HepG2 (cell line): ENCODE measurements at regions not wholly inside any gene's neighbourhood (a gene's known extent, or its start where the extent isn't known, plus 50 kb on each side); places are given as distances from the start of the nearest gene placed in this dataset.

Experiments used
- ATAC-seq: fragments of 200-7000 bp; cut with Tn5 transposase; 3 replicates; pipeline ENCODE4 v1.9.1; 2020; ENCODE audit warnings: mild to moderate bottlenecking, moderate library complexity
- BruUV-seq: library from RNA; stranded (reverse); fragments of 400-500 nt; replicated peaks from 2 replicates; lab custom pipeline; 2021; lab: Mats Ljungman, UMichigan
- CTCF ChIA-PET: fragments of 300-600 bp; formaldehyde crosslinking; extraction: SDS; loops from one replicate; lab custom pipeline; 2021; ENCODE audit warnings: low total read pairs, inconsistent platforms, low intra/inter-chr PET ratio; lab: Yijun Ruan, JAX
- POLR2A ChIA-PET: fragments of 350-600 bp; sonication (Branson Sonifier 250); formaldehyde crosslinking; loops from one replicate; lab custom pipeline; 2020; ENCODE audit warnings: antibody characterized with exemption, inconsistent platforms; lab: Yijun Ruan, JAX
- DNase-seq: peaks from one replicate; pipeline ENCODE4 v3.0.0-alpha.2; 2015; ENCODE audit warnings: low spot score
- FAIRE-seq: peaks from 3 replicates; lab custom pipeline; 2011; peaks lifted over from hg19 to GRCh38; lab: Jason Lieb, UNC
- H2AFZ ChIP-seq: one replicate; pipeline ENCODE4 v1.6.1; 2011; ENCODE audit warnings: low read length, inconsistent platforms
- H3K27ac ChIP-seq: fragments of 300-600 bp; 3 replicates; pipeline ENCODE4 v1.8.0; 2011; ENCODE audit warnings: mixed run types, mild to moderate bottlenecking, mixed read lengths, low read length, inconsistent platforms; ENCODE audit not compliant: insufficient read depth; ENCODE audit errors: extremely low read length
- H3K27me3 ChIP-seq, 2 experiments: fragments of 200-600 bp in 1 of 2; 2 replicates in 1 of 2; 3 replicates in 1 of 2; pipeline versions ENCODE4 v1.6.0 to v1.8.0; 2011; ENCODE audit warnings: low read length in 2 of 2, mild to moderate bottlenecking in 2 of 2, moderate library complexity in 2 of 2, inconsistent platforms in 1 of 2; ENCODE audit not compliant: insufficient read depth in 2 of 2, control insufficient read depth in 1 of 2
- H3K36me3 ChIP-seq, 2 experiments: fragments of 200-600 bp in 1 of 2; replicated peaks in 1 of 2; 2 replicates in 1 of 2; 3 replicates in 1 of 2; pipeline versions ENCODE4 v1.5.1 to v1.8.0; 2011; ENCODE audit warnings: low read length in 2 of 2, inconsistent platforms in 1 of 2; ENCODE audit not compliant: insufficient read depth in 2 of 2, control insufficient read depth in 1 of 2
- H3K4me1 ChIP-seq: 2 replicates; pipeline ENCODE4 v1.5.1; 2012; ENCODE audit warnings: low read length, inconsistent platforms; ENCODE audit not compliant: insufficient read depth
- H3K4me2 ChIP-seq: 2 replicates; pipeline ENCODE4 v1.6.0; 2011; ENCODE audit warnings: low read depth, low read length, inconsistent platforms
- H3K4me3 ChIP-seq, 3 experiments: fragments of 200-600 bp in 1 of 3; sonication (generic), shearing (Covaris generic) in 1 of 3; replicated peaks in 1 of 3; 2 replicates each; pipeline ENCODE4 v1.5.1; 2011 to 2016; ENCODE audit warnings: low read length in 3 of 3, inconsistent platforms in 2 of 3, low read depth in 2 of 3, mild to moderate bottlenecking in 2 of 3, control low read depth in 1 of 3, mixed read lengths in 1 of 3; ENCODE audit not compliant: insufficient read depth in 1 of 3
- H3K79me2 ChIP-seq: one replicate; pipeline ENCODE4 v1.6.1; 2011; ENCODE audit warnings: low read length, inconsistent platforms; ENCODE audit not compliant: insufficient read depth
- H3K9ac ChIP-seq: 2 replicates; pipeline ENCODE4 v1.6.0; 2011; ENCODE audit warnings: mild to moderate bottlenecking, low read depth, low read length, inconsistent platforms; ENCODE audit not compliant: insufficient read depth
- H3K9me3 ChIP-seq: 2 replicates; pipeline ENCODE4 v1.5.1; 2012; ENCODE audit warnings: mild to moderate bottlenecking, low read length
- H4K20me1 ChIP-seq: 2 replicates; pipeline ENCODE4 v1.6.0; 2011; ENCODE audit warnings: inconsistent platforms, mild to moderate bottlenecking, low read length, moderate library complexity; ENCODE audit not compliant: insufficient read depth
- EEA1 ChIP-seq: sonication (generic); formaldehyde crosslinking; IDR thresholded peaks from 2 replicates; pipeline ENCODE4 v1.5.1; 2020; ENCODE audit warnings: mild to moderate bottlenecking, missing genetic modification reagents, borderline replicate concordance
- GMEB1 ChIP-seq: sonication (generic); formaldehyde crosslinking; IDR thresholded peaks from 2 replicates; pipeline ENCODE4 v1.5.1; 2020; ENCODE audit warnings: missing genetic modification reagents, mild to moderate bottlenecking, borderline replicate concordance
- MED13 ChIP-seq: sonication (generic); formaldehyde crosslinking; IDR thresholded peaks from 2 replicates; pipeline ENCODE4 v1.5.0; 2020; ENCODE audit warnings: missing genetic modification reagents
- MIER3 ChIP-seq: IDR thresholded peaks from 2 replicates; pipeline ENCODE4 v1.6.1; 2016; ENCODE audit warnings: missing compliant biosample characterization, borderline replicate concordance
- MLX ChIP-seq: IDR thresholded peaks from 2 replicates; pipeline ENCODE4 v1.6.1; 2016
- PAXIP1 ChIP-seq: sonication (generic); formaldehyde crosslinking; conservative IDR thresholded peaks from 2 replicates; pipeline ENCODE4 v1.4.0; 2020; ENCODE audit warnings: mild to moderate bottlenecking, missing genetic modification reagents, moderate library complexity
- ZBTB44 ChIP-seq: sonication (generic); formaldehyde crosslinking; IDR thresholded peaks from 2 replicates; pipeline ENCODE4 v1.4.0; 2020; ENCODE audit warnings: missing genetic modification reagents
- ZBTB46 ChIP-seq: sonication (generic); formaldehyde crosslinking; IDR thresholded peaks from 2 replicates; pipeline ENCODE4 v1.4.0; 2020; ENCODE audit warnings: mild to moderate bottlenecking, missing genetic modification reagents, borderline replicate concordance
- ZNF557 ChIP-seq: sonication (generic); formaldehyde crosslinking; IDR thresholded peaks from 2 replicates; pipeline ENCODE4 v1.4.0; 2020; ENCODE audit warnings: missing genetic modification reagents
- ZNF577 ChIP-seq: sonication (generic); formaldehyde crosslinking; IDR thresholded peaks from 2 replicates; pipeline ENCODE4 v1.4.0; 2020; ENCODE audit warnings: mild to moderate bottlenecking, low read depth, missing genetic modification reagents, borderline replicate concordance
- ZNF615 ChIP-seq: sonication (generic); formaldehyde crosslinking; IDR thresholded peaks from 2 replicates; pipeline ENCODE4 v1.5.0; 2020; ENCODE audit warnings: mild to moderate bottlenecking, missing genetic modification reagents, borderline replicate concordance
- ZNF839 ChIP-seq: sonication (generic); formaldehyde crosslinking; IDR thresholded peaks from 2 replicates; pipeline ENCODE4 v1.4.0; 2020; ENCODE audit warnings: missing genetic modification reagents, mild to moderate bottlenecking, borderline replicate concordance
- ZSCAN30 ChIP-seq: sonication (generic); formaldehyde crosslinking; IDR thresholded peaks from 2 replicates; pipeline ENCODE4 v1.5.0; 2020; ENCODE audit warnings: mild to moderate bottlenecking, missing genetic modification reagents
- WGBS: methylation state at CpG from one replicate; pipeline ENCODE4 v1.1.6; 2017; ENCODE audit warnings: low lambda C conversion rate; 5-methylcytosine and 5-hydroxymethylcytosine counted together
- in situ Hi-C: cut with HindIII; loops from 2 replicates; pipeline ENCODE4 v1.10.0; 2017; ENCODE audit warnings: low pct_unique_long_range_greater_than_20kb; ENCODE audit not compliant: extremely low pct_ligation_motif_present
- intact Hi-C: fragments of 100-400 bp; cut with micrococcal nuclease; formaldehyde crosslinking; loops from one replicate; pipeline ENCODE4 v1.10.0; 2022; ENCODE audit not compliant: unreplicated experiment

- H3K9me3 ChIP-seq = no peaks in the 10 kb centered on the region
- in situ Hi-C loops (no loop called here), intact Hi-C loops (no loop called here)
- H3K4me2 ChIP-seq = no peak overlapping the region
- DNase-seq (no peak), ATAC-seq (no peak), FAIRE-seq (no peak)
- H2AFZ ChIP-seq = no peak overlapping the region
- WGBS = 4% methylated on average over 5 of the region's 5 CpGs
- H4K20me1 ChIP-seq = no peaks in the 10 kb centered on the region; the same call in 1 of the 2 replicates
- no peak overlapping the region for H3K27ac ChIP-seq
- POLR2A ChIA-PET = no interaction called here
- no TSS peak for BruUV-seq
- H3K4me1 ChIP-seq = no peaks in the 10 kb centered on the region
- no peak overlapping the region for H3K9ac ChIP-seq
- no peaks in the 10 kb centered on the region for H3K79me2 ChIP-seq
- TF ChIP-seq EEA1 (CRISPR knock-in tag) (no peak), ZBTB46 (CRISPR knock-in tag) (no peak), ZNF839 (no peak), ZNF577 (CRISPR knock-in tag) (no peak), MLX (CRISPR knock-in tag) (no peak), GMEB1 (CRISPR knock-in tag) (no peak), MIER3 (CRISPR knock-in tag) (no peak), ZSCAN30 (no peak), PAXIP1 (CRISPR knock-in tag) (no peak), ZBTB44 (no peak), MED13 (no peak), ZNF557 (CRISPR knock-in tag) (no peak), ZNF615 (no peak)
- CTCF ChIA-PET = no interaction called here
- peaks cover 0 to 1% of the 10 kb centered on the region in 2 experiments; a peak in 1 of 5 replicates for H3K27me3 ChIP-seq
- H3K36me3 ChIP-seq = no peaks in the 10 kb centered on the region
- H3K4me3 ChIP-seq = no peak overlapping the region
Measured at GRCh38 chr15:72966641-72967040, 85.6 kb upstream of the NEO1 start.
